ENCODE measurements at regions not wholly inside any gene's neighbourhood (a gene's known extent, or its start where the extent isn't known, plus 50 kb on each side); places are given as distances from the start of the nearest gene placed in this dataset.

GRCh38 chr3:10746001-10746400, 70.0 kb upstream of the SLC6A11 start:
- TF ChIP-seq POLR2A (IDR thresholded peaks at IDR 0.05; ENCODE audit: low read depth, low read length) = no peak
- TF ChIP-seq CTCF (IDR thresholded peaks at IDR 0.05; ENCODE audit: extremely low read depth in 1 of 2, insufficient read depth in 1 of 2, low read depth in 1 of 2, low read length in 2 of 2) = no peak
- no peak for TF ChIP-seq POLR2AphosphoS5 (IDR thresholded peaks at IDR 0.05; ENCODE audit: insufficient read depth, low read depth, low read length)
- TF ChIP-seq MAX (IDR thresholded peaks at IDR 0.05; ENCODE audit: insufficient read depth, insufficient read length) = no peak
- no peak for TF ChIP-seq EZH2 (IDR thresholded peaks at IDR 0.05; ENCODE audit: borderline replicate concordance, low read depth, low read length, severe bottlenecking)
- TF ChIP-seq JUN (IDR thresholded peaks at IDR 0.05; ENCODE audit: borderline replicate concordance, insufficient read depth, insufficient read length, low read depth) = no peak
- TF ChIP-seq GATA2 (IDR thresholded peaks at IDR 0.05; ENCODE audit: insufficient read depth, insufficient read length, low read depth, low read length) = no peak
- no peak for TF ChIP-seq MYC (IDR thresholded peaks at IDR 0.05; ENCODE audit: low read depth, low read length)
